GM12878 (cell line): ENCODE measurements at regions not wholly inside any gene's neighbourhood (a gene's known extent, or its start where the extent isn't known, plus 50 kb on each side); places are given as distances from the start of the nearest gene placed in this dataset.

Experiments
- ATAC-seq: fragments of 200-7000 bp; cut with Tn5 transposase; 3 replicates; pipeline ENCODE4 v1.9.1; 2020; ENCODE audit warnings: mild to moderate bottlenecking, moderate library complexity
- BruUV-seq: library from RNA; stranded (reverse); fragments of 400-500 nt; replicated peaks from 2 replicates; lab custom pipeline; 2021; lab: Mats Ljungman, UMichigan
- CTCF ChIA-PET: fragments of 300-600 bp; sonication (Branson Sonifier 250); formaldehyde crosslinking; extraction: SDS; loops from one replicate; lab custom pipeline; 2021; ENCODE audit warnings: inconsistent platforms; lab: Yijun Ruan, JAX
- POLR2A ChIA-PET: fragments of 350-600 bp; formaldehyde crosslinking; extraction: SDS; loops from one replicate; lab custom pipeline; 2021; ENCODE audit warnings: inconsistent platforms; lab: Charles Lee
- RAD21 ChIA-PET: fragments of 300-600 bp; sonication (Branson Sonifier 250); formaldehyde crosslinking; loops from one replicate; lab custom pipeline; 2023; ENCODE audit warnings: antibody characterized with exemption; ENCODE audit not compliant: unreplicated experiment; lab: Charles Lee
- SMC1A ChIA-PET: fragments of 300-600 bp; sonication (Branson Sonifier 250); formaldehyde crosslinking; loops from one replicate; lab custom pipeline; 2023; ENCODE audit not compliant: unreplicated experiment, uncharacterized antibody; lab: Charles Lee
- DNase-seq: peaks from one replicate; pipeline ENCODE4 v3.0.0-alpha.2; 2011; ENCODE audit warnings: low read depth, low spot score
- FAIRE-seq: peaks from 3 replicates; lab custom pipeline; 2011; peaks lifted over from hg19 to GRCh38; lab: Jason Lieb, UNC
- H2AFZ ChIP-seq: 2 replicates; pipeline ENCODE4 v1.6.0; 2011; ENCODE audit warnings: low read depth, low read length, control low read depth; ENCODE audit not compliant: control insufficient read depth
- H3K27ac ChIP-seq: 2 replicates; pipeline ENCODE4 v1.5.1; 2011; ENCODE audit warnings: control low read depth; ENCODE audit not compliant: control insufficient read depth, insufficient read depth
- H3K27me3 ChIP-seq, 2 experiments: replicated peaks in 1 of 2; 2 replicates each; pipeline versions ENCODE4 v1.6.0 to v1.6.1; 2011; ENCODE audit warnings: low read length in 1 of 2; ENCODE audit not compliant: control insufficient read depth in 2 of 2, insufficient read depth in 2 of 2
- H3K36me3 ChIP-seq, 2 experiments: 2 replicates each; pipeline ENCODE4 v1.5.1; 2011; ENCODE audit warnings: low read length in 1 of 2; ENCODE audit not compliant: control insufficient read depth in 2 of 2, insufficient read depth in 2 of 2
- H3K4me1 ChIP-seq: 2 replicates; pipeline ENCODE4 v1.6.1; 2011; ENCODE audit warnings: mild to moderate bottlenecking, low read length, moderate library complexity, mixed read lengths; ENCODE audit not compliant: control insufficient read depth, insufficient read depth
- H3K4me2 ChIP-seq: 2 replicates; pipeline ENCODE4 v1.6.0; 2011; ENCODE audit warnings: control low read depth; ENCODE audit not compliant: control insufficient read depth, insufficient read depth
- H3K4me3 ChIP-seq: fragments of 200-600 bp; sonication (generic); 2 replicates; pipeline ENCODE4 v1.5.1; 2016
- H3K79me2 ChIP-seq: 2 replicates; pipeline ENCODE4 v1.6.0; 2011; ENCODE audit warnings: low read length; ENCODE audit not compliant: control insufficient read depth, insufficient read depth
- H3K9ac ChIP-seq: 2 replicates; pipeline ENCODE4 v1.8.0; 2011; ENCODE audit warnings: low read length, control low read depth, mixed read lengths; ENCODE audit not compliant: control insufficient read depth, insufficient read depth
- H3K9me3 ChIP-seq: replicated peaks from 3 replicates; pipeline ENCODE4 v1.5.1; 2011; ENCODE audit warnings: mild to moderate bottlenecking, low read length; ENCODE audit not compliant: control insufficient read depth, insufficient read depth
- H4K20me1 ChIP-seq: 2 replicates; pipeline ENCODE4 v1.6.0; 2011; ENCODE audit not compliant: control insufficient read depth, insufficient read depth
- BHLHE40 ChIP-seq, 2 experiments: fragments of 450-650 bp in 1 of 2; IDR thresholded peaks; 2 replicates each; pipeline ENCODE4 v1.6.1; 2011 to 2017; ENCODE audit warnings: low read depth in 2 of 2, borderline replicate concordance in 1 of 2, improper control_type of control experiment in 1 of 2, low read length in 1 of 2, mild to moderate bottlenecking in 1 of 2
- BRCA1 ChIP-seq: IDR thresholded peaks from 2 replicates; pipeline ENCODE4 v1.6.1; 2011; ENCODE audit warnings: low read depth, low read length, improper control_type of control experiment
- CREM ChIP-seq: IDR thresholded peaks from 2 replicates; pipeline ENCODE4 v1.6.1; 2014; ENCODE audit warnings: antibody characterized with exemption, low read depth
- EED ChIP-seq: sonication (generic); IDR thresholded peaks from 2 replicates; pipeline ENCODE4 v1.6.1; 2016; ENCODE audit warnings: antibody characterized with exemption, low read depth
- ETV6 ChIP-seq, 2 experiments: fragments of 450-650 bp in 1 of 2; IDR thresholded peaks in 1 of 2; conservative IDR thresholded peaks in 1 of 2; 2 replicates each; pipeline ENCODE4 v1.6.1; 2014; ENCODE audit warnings: antibody characterized with exemption in 1 of 2, borderline replicate concordance in 1 of 2, low read depth in 1 of 2, mild to moderate bottlenecking in 1 of 2, moderate library complexity in 1 of 2
- FOXM1 ChIP-seq: IDR thresholded peaks from 2 replicates; pipeline ENCODE4 v1.6.1; 2012; ENCODE audit warnings: low read depth, mild to moderate bottlenecking, inconsistent platforms, low read length, moderate library complexity
- IKZF1 ChIP-seq: fragments of 450-650 bp; conservative IDR thresholded peaks from 2 replicates; pipeline ENCODE4 v1.6.1; 2017; ENCODE audit warnings: antibody characterized with exemption, mild to moderate bottlenecking
- IKZF2 ChIP-seq, 2 experiments: fragments of 450-650 bp; IDR thresholded peaks; 2 replicates each; pipeline ENCODE4 v1.6.1; 2017; ENCODE audit warnings: mild to moderate bottlenecking in 2 of 2, moderate library complexity in 2 of 2
- IRF4 ChIP-seq: IDR thresholded peaks from 2 replicates; pipeline ENCODE4 v1.6.1; 2011; ENCODE audit warnings: low read depth, low read length
- JUND ChIP-seq: IDR thresholded peaks from 2 replicates; pipeline ENCODE4 v1.6.1; 2012; ENCODE audit warnings: low read depth, mild to moderate bottlenecking, low read length, improper control_type of control experiment, moderate library complexity
- SPI1 ChIP-seq: IDR thresholded peaks from 2 replicates; pipeline ENCODE4 v1.6.1; 2011; ENCODE audit warnings: low read depth, mild to moderate bottlenecking, low read length, moderate library complexity, borderline replicate concordance; ENCODE audit not compliant: insufficient read depth
- YBX1 ChIP-seq: fragments of 450-650 bp; IDR thresholded peaks from 2 replicates; pipeline ENCODE4 v1.6.1; 2016; ENCODE audit warnings: antibody characterized with exemption
- WGBS: methylation state at CpG from one replicate; pipeline ENCODE4 v1.1.6; 2016; ENCODE audit warnings: low lambda C conversion rate; ENCODE audit not compliant: insufficient replicate concordance, insufficient coverage; ENCODE audit errors: missing lambda C conversion rate; 5-methylcytosine and 5-hydroxymethylcytosine counted together
- in situ Hi-C: fragments of 300-500 bp; cut with MboI; formaldehyde crosslinking; loops from 9 replicates; pipeline ENCODE4 v1.14.3; 2018; ENCODE audit warnings: mixed read lengths
- intact Hi-C: fragments of 100-400 bp; cut with micrococcal nuclease; formaldehyde crosslinking; loops from one replicate; pipeline ENCODE4 v1.14.2; 2022; ENCODE audit not compliant: unreplicated experiment
- TF ChIP-seq, protein P1 (sequence below): fragments of 450-650 bp; conservative IDR thresholded peaks from 2 replicates; pipeline ENCODE4 v1.6.1; 2017; ENCODE audit warnings: mild to moderate bottlenecking, moderate library complexity

DNA sequence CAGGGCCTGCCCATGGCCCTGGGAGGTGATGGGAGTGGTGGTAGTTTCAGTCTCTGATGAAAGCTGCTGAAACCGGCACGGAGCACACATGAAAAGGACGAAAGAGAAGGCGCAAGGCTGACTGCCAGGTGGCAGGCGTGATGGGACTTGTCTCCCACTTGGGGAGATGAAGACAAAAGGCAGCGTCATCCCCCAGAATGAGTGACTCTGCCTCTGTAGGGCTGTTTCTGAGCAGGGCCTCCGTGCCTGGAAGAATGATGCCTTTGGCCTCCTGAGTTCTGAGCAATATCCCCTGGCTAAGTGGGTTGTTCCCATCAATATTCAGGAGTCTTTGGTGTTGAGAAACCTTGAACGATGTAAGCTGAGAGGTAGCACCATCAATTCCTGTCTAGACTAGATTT lies 237.8 kb downstream of the OPA1 start (continued):
- TF ChIP-seq, protein P1, sequence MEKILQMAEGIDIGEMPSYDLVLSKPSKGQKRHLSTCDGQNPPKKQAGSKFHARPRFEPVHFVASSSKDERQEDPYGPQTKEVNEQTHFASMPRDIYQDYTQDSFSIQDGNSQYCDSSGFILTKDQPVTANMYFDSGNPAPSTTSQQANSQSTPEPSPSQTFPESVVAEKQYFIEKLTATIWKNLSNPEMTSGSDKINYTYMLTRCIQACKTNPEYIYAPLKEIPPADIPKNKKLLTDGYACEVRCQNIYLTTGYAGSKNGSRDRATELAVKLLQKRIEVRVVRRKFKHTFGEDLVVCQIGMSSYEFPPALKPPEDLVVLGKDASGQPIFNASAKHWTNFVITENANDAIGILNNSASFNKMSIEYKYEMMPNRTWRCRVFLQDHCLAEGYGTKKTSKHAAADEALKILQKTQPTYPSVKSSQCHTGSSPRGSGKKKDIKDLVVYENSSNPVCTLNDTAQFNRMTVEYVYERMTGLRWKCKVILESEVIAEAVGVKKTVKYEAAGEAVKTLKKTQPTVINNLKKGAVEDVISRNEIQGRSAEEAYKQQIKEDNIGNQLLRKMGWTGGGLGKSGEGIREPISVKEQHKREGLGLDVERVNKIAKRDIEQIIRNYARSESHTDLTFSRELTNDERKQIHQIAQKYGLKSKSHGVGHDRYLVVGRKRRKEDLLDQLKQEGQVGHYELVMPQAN = no peak
- no peak for TF ChIP-seq ETV6 (conservative IDR thresholded peaks at IDR 0.05 in 1 of 2, IDR thresholded peaks at IDR 0.05 in 1 of 2; ENCODE audit: borderline replicate concordance in 1 of 2, low read depth in 1 of 2)
- TF ChIP-seq, all 136 proteins: peak for 0

DNA sequence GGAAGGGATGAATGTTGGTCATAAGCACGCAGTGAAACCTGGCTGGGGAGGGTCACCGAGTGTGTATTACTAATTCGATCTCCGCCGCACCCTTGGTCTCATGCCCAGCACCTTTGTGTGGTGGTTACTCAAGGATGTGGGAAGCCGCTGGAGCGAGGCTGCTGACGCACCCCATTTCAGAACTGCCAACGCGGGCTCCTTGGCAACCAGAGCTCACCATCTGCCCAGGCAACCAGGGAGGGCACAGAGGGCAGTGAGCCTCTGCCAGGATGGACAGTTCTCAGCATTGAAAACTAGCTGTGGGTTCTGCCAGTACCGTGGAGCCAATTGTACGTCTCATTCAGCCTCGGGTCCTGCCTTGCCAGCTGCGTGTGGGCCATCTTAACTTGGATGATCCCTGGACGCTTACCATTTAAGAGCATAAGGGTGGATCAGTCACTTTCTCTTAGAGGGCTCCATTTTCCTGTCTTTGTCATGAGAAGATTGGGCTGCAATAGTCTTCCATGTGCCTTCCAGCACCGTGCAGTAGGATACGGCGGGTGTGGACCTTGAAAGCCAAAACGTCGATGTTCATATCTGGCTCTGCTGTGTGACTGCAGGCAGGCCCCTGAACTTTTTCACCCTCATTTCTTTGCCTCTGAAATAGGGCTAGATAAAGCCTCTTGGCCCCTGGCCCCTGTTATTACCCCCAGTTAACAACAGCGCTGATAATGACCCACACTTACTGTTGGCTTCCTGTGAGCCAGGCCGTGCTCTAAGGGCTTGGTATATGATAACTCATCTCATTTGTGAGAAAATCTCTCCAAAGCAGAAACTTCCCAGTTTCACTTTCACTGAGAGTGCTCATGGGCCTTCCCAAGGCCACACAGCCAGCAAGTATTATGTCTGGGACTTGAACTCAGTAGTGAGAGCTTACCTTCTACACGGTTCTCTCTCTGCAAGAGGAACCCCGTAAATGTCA lies 238.8 kb downstream of the OPA1 start:
- ChIA-PET CTCF (interaction anchor here (1.0 to 1.2 kb wide), 2 partner anchors 9 to 299 kb away, joined by 3 read pairs; no protein-coding TSS in a partner anchor), RAD21 (interaction anchor here (1.1 to 1.2 kb wide), 2 partner anchors 10 to 478 kb away, joined by 3 to 4 read pairs; no protein-coding TSS in a partner anchor), SMC1A (interaction anchor here (1.2 kb wide), 1 partner anchor 10 kb away, joined by 6 read pairs; no protein-coding TSS in a partner anchor), POLR2A (no interaction called here)
- ATAC-seq (peak; percentile 68), FAIRE-seq (no peak), DNase-seq (peak; percentile 56)
- no peaks in the 10 kb centered on the region for H4K20me1 ChIP-seq
- in situ Hi-C loops (no loop called here), intact Hi-C loops (no loop called here)
- no peak overlapping the region for H3K9ac ChIP-seq
- TF ChIP-seq IRF4 (0 out of 2 replicates have a peak, but pooled peaks have one; percentile 32), SPI1 (peak; percentile 10; the same call in 1 of the 2 replicates), EED (peak; percentile 61), BRCA1 (no peak), JUND (no peak), YBX1 (no peak), BHLHE40 (IDR thresholded peaks at IDR 0.05; ENCODE audit: borderline replicate concordance in 1 of 2, low read depth in 2 of 2, low read length in 1 of 2) (peak in 1 of 2 experiments; percentile 19; a peak in 1 of 4 replicates), IKZF1 (0 out of 2 replicates have a peak, but pooled peaks have one; percentile 23), IKZF2 (IDR thresholded peaks at IDR 0.05) (peak in 1 of 2 experiments; percentile 38; a peak in 3 of 4 replicates), CREM (no peak), FOXM1 (no peak)
- H3K79me2 ChIP-seq = no peaks in the 10 kb centered on the region
- H3K4me1 ChIP-seq = peaks cover 37% of the 10 kb centered on the region
- peak overlapping the region; percentile 51; the same call in 1 of the 2 replicates for H3K4me2 ChIP-seq
- no peaks in the 10 kb centered on the region for H3K9me3 ChIP-seq
- H3K36me3 ChIP-seq = no peaks in the 10 kb centered on the region
- WGBS = 77% methylated on average over 24 of the region's 24 CpGs
- no peaks in the 10 kb centered on the region for H3K27me3 ChIP-seq
- peak overlapping the region; percentile 53 for H3K27ac ChIP-seq
- BruUV-seq = no TSS peak
- H3K4me3 ChIP-seq = peak overlapping the region; percentile 27; the same call in 1 of the 2 replicates
- H2AFZ ChIP-seq = peak overlapping the region; percentile 33
